ENCODE measurements at regions not wholly inside any gene's neighbourhood (a gene's known extent, or its start where the extent isn't known, plus 50 kb on each side); places are given as distances from the start of the nearest gene placed in this dataset.

GRCh38 chr6:18920701-18921100, 533.6 kb downstream of the RNF144B start:
- Histone ChIP-seq H3K4me1 (no peaks in the 10 kb centered on the region), H3K36me3 (no peaks in the 10 kb centered on the region), H3K4me3 (no peak overlapping the region), H3K27ac (no peak overlapping the region), H3K9me3 (no peaks in the 10 kb centered on the region), H3K27me3 (no peaks in the 10 kb centered on the region)
- TF ChIP-seq POLR2AphosphoS5 (IDR thresholded peaks at IDR 0.05) (no peak), CTCF (IDR thresholded peaks at IDR 0.05) (no peak), POLR2A (IDR thresholded peaks at IDR 0.05) (no peak), EP300 (IDR thresholded peaks at IDR 0.05) (no peak)
- no peak for DNase-seq
- intact Hi-C loops (cut with DNase I): no loop called here
- 81 to 90% methylated on average over 3 of the region's 3 CpGs for WGBS, 2 donors

DNA sequence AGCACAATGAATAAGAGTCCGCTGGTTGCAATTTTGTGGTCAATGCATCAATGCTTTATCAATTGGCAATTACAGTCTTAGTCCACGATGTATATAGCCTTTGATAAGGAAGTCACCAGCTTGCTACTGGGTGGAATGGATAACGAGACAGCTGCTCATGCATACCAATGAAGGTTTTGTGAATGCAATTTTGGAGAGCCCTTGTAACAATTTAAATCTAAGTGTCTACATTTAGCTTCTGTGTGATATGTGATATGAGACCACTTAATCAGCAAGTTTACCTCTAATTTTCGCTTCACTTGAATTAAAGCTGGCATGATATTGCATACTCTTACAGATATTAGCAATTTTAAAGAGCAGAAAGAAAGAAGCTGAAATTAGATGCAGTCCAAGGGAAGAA, 543.9 kb downstream of the RNF144B start:
- Histone ChIP-seq H3K9me3 (no peaks in the 10 kb centered on the region), H3K27ac (no peak overlapping the region), H3K4me3 (no peak overlapping the region), H3K4me1 (no peaks in the 10 kb centered on the region), H3K27me3 (no peaks in the 10 kb centered on the region), H3K36me3 (no peaks in the 10 kb centered on the region)
- DNase-seq: no peak
- TF ChIP-seq CTCF (IDR thresholded peaks at IDR 0.05) (no peak), POLR2A (IDR thresholded peaks at IDR 0.05) (no peak), EP300 (IDR thresholded peaks at IDR 0.05) (no peak), POLR2AphosphoS5 (IDR thresholded peaks at IDR 0.05) (no peak)
- intact Hi-C loops (cut with DNase I): no loop called here
- 73 to 88% methylated on average over 4 of the region's 4 CpGs for WGBS, 2 donors

GRCh38 chr6:18958146-18958545, 571.0 kb downstream of the RNF144B start:
- WGBS, 2 donors: 78 to 84% methylated on average over 1 of the region's 1 CpG
- Histone ChIP-seq H3K36me3 (no peaks in the 10 kb centered on the region), H3K27me3 (no peaks in the 10 kb centered on the region), H3K27ac (no peak overlapping the region), H3K4me3 (no peak overlapping the region), H3K4me1 (peaks cover 0 to 19% (median 10%) of the 10 kb centered on the region in 4 donors), H3K9me3 (no peaks in the 10 kb centered on the region)
- no peak for DNase-seq
- intact Hi-C loops (cut with DNase I): no loop called here
- TF ChIP-seq POLR2AphosphoS5 (IDR thresholded peaks at IDR 0.05) (no peak), POLR2A (IDR thresholded peaks at IDR 0.05) (no peak), EP300 (IDR thresholded peaks at IDR 0.05) (no peak), CTCF (IDR thresholded peaks at IDR 0.05) (no peak)

- no peak for DNase-seq
Measured at GRCh38 chr6:18961566-18961965, 574.4 kb downstream of the RNF144B start.

More at GRCh38 chr6:18961566-18961965, 574.4 kb downstream of the RNF144B start:
- Histone ChIP-seq H3K27ac (no peak overlapping the region), H3K36me3 (no peaks in the 10 kb centered on the region), H3K27me3 (no peaks in the 10 kb centered on the region), H3K4me1 (peaks cover 0 to 19% (median 10%) of the 10 kb centered on the region in 4 donors), H3K4me3 (no peak overlapping the region), H3K9me3 (no peaks in the 10 kb centered on the region)
- TF ChIP-seq EP300 (IDR thresholded peaks at IDR 0.05) (no peak), POLR2AphosphoS5 (IDR thresholded peaks at IDR 0.05) (no peak), CTCF (IDR thresholded peaks at IDR 0.05) (no peak), POLR2A (IDR thresholded peaks at IDR 0.05) (no peak)
- intact Hi-C loops (cut with DNase I): no loop called here
- WGBS, 2 donors: 39 to 53% methylated on average over 2 of the region's 2 CpGs

Measured in sigmoid colon (tissue), 6 donors.